ENCODE measurements at regions not wholly inside any gene's neighbourhood (a gene's known extent, or its start where the extent isn't known, plus 50 kb on each side); places are given as distances from the start of the nearest gene placed in this dataset.

GRCh38 chr17:77569846-77570564 is 388.5 kb upstream of the TNRC6C start:
- no peak for TF ChIP-seq POLR2A (IDR thresholded peaks at IDR 0.05; ENCODE audit: low read depth)
- TF ChIP-seq, protein P1, sequence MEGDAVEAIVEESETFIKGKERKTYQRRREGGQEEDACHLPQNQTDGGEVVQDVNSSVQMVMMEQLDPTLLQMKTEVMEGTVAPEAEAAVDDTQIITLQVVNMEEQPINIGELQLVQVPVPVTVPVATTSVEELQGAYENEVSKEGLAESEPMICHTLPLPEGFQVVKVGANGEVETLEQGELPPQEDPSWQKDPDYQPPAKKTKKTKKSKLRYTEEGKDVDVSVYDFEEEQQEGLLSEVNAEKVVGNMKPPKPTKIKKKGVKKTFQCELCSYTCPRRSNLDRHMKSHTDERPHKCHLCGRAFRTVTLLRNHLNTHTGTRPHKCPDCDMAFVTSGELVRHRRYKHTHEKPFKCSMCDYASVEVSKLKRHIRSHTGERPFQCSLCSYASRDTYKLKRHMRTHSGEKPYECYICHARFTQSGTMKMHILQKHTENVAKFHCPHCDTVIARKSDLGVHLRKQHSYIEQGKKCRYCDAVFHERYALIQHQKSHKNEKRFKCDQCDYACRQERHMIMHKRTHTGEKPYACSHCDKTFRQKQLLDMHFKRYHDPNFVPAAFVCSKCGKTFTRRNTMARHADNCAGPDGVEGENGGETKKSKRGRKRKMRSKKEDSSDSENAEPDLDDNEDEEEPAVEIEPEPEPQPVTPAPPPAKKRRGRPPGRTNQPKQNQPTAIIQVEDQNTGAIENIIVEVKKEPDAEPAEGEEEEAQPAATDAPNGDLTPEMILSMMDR (IDR thresholded peaks at IDR 0.05), result no peak
- TF ChIP-seq EP300 (IDR thresholded peaks at IDR 0.05), result no peak
- no peak for TF ChIP-seq POLR2AphosphoS5 (IDR thresholded peaks at IDR 0.05)
- Histone ChIP-seq H3K27me3 (peaks cover 0 to 8% (median 0%) of the 10 kb centered on the region in 4 donors), H3K27ac (replicated peaks in 1 of 4) (no peak overlapping the region), H3K9me3 (no peaks in the 10 kb centered on the region), H3K4me3 (no peak overlapping the region), H3K4me1 (peaks cover 12 to 20% (median 20%) of the 10 kb centered on the region in 4 donors), H3K36me3 (no peaks in the 10 kb centered on the region)
- intact Hi-C loops (cut with DNase I), result no loop called here
- 88% methylated on average over 16 of the region's 21 CpGs for WGBS
- DNase-seq (ENCODE audit: extremely low spot score), result no peak

DNA sequence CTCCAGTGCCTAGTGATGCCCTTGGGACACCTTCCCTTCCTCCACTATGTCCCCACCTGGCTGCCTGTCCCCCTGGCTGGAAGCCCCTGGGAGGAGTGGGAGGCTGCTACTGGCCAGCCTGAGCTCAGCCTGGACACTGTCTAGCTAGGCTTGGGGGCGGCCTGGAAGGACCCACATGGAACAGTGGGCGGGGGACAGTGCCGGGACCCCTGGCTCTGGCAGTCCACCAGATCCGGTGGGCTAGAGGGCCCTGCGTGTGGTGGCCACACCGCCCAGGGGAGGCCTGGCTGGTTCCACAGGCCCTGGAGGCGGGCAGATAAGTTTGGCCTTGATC is 388.0 kb upstream of the TNRC6C start:
- TF ChIP-seq EP300 (IDR thresholded peaks at IDR 0.05), result no peak
- no peak for TF ChIP-seq POLR2A (IDR thresholded peaks at IDR 0.05; ENCODE audit: low read depth)
- no peak for TF ChIP-seq POLR2AphosphoS5 (IDR thresholded peaks at IDR 0.05)
- TF ChIP-seq, protein P1 (IDR thresholded peaks at IDR 0.05), result no peak
- intact Hi-C loops (cut with DNase I), result no loop called here
- Histone ChIP-seq H3K9me3 (no peaks in the 10 kb centered on the region), H3K27ac (replicated peaks in 1 of 4) (no peak overlapping the region), H3K27me3 (peaks cover 0 to 8% (median 0%) of the 10 kb centered on the region in 4 donors), H3K4me3 (no peak overlapping the region), H3K36me3 (no peaks in the 10 kb centered on the region), H3K4me1 (peaks cover 12 to 20% (median 20%) of the 10 kb centered on the region in 4 donors)
- no peak for DNase-seq (ENCODE audit: extremely low spot score)
- WGBS, result 93% methylated on average over 6 of the region's 7 CpGs

DNA sequence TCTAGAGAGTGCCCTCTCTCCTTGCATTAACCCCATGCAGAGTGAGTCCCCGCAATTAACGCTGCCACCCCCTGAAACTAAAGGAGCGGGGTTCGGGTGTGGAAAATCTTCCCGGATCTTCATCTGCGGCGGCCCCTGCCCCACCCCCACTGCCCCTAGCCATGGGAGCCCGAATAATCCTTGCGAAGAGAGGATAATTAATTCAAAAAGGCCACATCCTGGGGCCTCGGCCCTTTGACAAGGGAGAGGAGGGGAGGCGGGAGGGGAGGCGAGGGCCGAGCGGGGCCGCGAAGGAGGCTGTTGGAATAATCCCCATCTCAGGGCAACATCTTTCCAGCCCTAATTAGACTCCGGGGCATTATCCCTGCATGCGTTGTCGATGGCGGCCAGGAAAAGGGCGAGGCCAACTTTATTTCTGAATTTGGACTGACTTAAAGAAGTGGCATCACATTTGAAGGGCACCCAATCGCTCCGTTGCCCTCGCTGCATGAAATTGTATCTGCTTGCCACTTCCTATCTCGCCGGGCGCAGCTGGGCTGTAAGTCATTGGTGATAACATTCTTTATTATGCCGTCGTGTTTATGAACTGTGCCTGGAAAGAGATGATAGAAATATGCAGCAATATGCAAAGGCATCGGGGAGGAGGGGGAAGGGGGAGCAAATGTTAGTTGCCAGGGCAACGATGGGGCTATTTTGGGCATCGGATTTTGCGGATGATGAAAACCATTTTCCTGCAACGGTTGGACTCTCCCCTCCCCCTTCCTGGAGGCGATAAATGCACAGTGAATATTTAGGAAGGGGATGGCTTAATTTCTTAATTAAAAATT is 387.1 kb upstream of the TNRC6C start:
- TF ChIP-seq POLR2AphosphoS5 (IDR thresholded peaks at IDR 0.05) (no peak), POLR2A (IDR thresholded peaks at IDR 0.05; ENCODE audit: low read depth) (no peak), EP300 (IDR thresholded peaks at IDR 0.05) (no peak)
- TF ChIP-seq, protein P1 (IDR thresholded peaks at IDR 0.05), result no peak
- Histone ChIP-seq H3K4me1 (peaks cover 12 to 20% (median 20%) of the 10 kb centered on the region in 4 donors), H3K27me3 (peaks cover 0 to 8% (median 0%) of the 10 kb centered on the region in 4 donors), H3K27ac (replicated peaks in 1 of 4) (no peak overlapping the region), H3K9me3 (no peaks in the 10 kb centered on the region), H3K4me3 (peak overlapping the region; percentile 36 to 50 (median 42)), H3K36me3 (no peaks in the 10 kb centered on the region)
- DNase-seq (ENCODE audit: extremely low spot score), result no peak
- intact Hi-C loops (cut with DNase I), result no loop called here
- WGBS, result 19% methylated on average over 35 of the region's 35 CpGs

- intact Hi-C loops (cut with DNase I), result no loop called here
- TF ChIP-seq POLR2AphosphoS5 (IDR thresholded peaks at IDR 0.05) (no peak), POLR2A (IDR thresholded peaks at IDR 0.05; ENCODE audit: low read depth) (no peak), EP300 (IDR thresholded peaks at IDR 0.05) (no peak)
- TF ChIP-seq, protein P1 (IDR thresholded peaks at IDR 0.05), result no peak
- H3K36me3 ChIP-seq, result no peaks in the 10 kb centered on the region
- DNase-seq (ENCODE audit: extremely low spot score), result no peak
- 28% methylated on average over 15 of the region's 15 CpGs for WGBS
- H3K4me3 ChIP-seq, result peak overlapping the region; percentile 36 to 50 (median 42)
- H3K27me3 ChIP-seq, result peaks cover 0 to 8% (median 0%) of the 10 kb centered on the region in 4 donors
- H3K4me1 ChIP-seq, result peaks cover 12 to 20% (median 20%) of the 10 kb centered on the region in 4 donors
- no peak overlapping the region for H3K27ac ChIP-seq (replicated peaks in 1 of 4)
- no peaks in the 10 kb centered on the region for H3K9me3 ChIP-seq
These were observed 386.4 kb upstream of the TNRC6C start for GRCh38 chr17:77572065-77572601.
